ENCODE measurements at regions not wholly inside any gene's neighbourhood (a gene's known extent, or its start where the extent isn't known, plus 50 kb on each side); places are given as distances from the start of the nearest gene placed in this dataset.
"Not testable (repeated sequence)": the region's sequence is repeated elsewhere in the genome, so short reads cannot be mapped to it uniquely, and the experiment has no call there.

DNA sequence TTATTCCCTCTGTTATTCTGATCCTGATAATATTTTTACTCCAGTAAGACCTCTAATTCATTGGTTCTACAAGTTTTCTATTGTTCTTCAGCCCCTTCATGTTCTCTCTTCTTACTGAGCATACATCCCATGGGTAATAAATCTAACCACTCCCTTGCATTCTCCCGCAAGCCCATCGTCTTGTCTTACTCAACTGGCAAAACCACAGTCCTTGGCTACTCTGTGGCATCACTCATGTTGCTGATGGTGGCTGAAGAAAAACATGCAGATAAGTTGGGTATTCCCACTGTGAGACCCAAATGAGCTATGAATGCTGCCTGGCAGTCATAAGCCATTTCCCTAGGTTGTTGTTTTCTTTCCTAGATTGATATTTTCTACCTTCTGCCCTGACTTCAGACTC is 402.2 kb upstream of the AADAT start:
- H3K4me3 ChIP-seq (ENCODE audit: low read depth, low read length): no peak overlapping the region
- TF ChIP-seq, protein P1, sequence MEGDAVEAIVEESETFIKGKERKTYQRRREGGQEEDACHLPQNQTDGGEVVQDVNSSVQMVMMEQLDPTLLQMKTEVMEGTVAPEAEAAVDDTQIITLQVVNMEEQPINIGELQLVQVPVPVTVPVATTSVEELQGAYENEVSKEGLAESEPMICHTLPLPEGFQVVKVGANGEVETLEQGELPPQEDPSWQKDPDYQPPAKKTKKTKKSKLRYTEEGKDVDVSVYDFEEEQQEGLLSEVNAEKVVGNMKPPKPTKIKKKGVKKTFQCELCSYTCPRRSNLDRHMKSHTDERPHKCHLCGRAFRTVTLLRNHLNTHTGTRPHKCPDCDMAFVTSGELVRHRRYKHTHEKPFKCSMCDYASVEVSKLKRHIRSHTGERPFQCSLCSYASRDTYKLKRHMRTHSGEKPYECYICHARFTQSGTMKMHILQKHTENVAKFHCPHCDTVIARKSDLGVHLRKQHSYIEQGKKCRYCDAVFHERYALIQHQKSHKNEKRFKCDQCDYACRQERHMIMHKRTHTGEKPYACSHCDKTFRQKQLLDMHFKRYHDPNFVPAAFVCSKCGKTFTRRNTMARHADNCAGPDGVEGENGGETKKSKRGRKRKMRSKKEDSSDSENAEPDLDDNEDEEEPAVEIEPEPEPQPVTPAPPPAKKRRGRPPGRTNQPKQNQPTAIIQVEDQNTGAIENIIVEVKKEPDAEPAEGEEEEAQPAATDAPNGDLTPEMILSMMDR (IDR thresholded peaks at IDR 0.05; ENCODE audit: low read depth, low read length): no peak
- DNase-seq (ENCODE audit: low read depth, low spot score): no peak
- in situ Hi-C loops (cut with HindIII; ENCODE audit: low sequenced_read_pairs): no loop called here

DNA sequence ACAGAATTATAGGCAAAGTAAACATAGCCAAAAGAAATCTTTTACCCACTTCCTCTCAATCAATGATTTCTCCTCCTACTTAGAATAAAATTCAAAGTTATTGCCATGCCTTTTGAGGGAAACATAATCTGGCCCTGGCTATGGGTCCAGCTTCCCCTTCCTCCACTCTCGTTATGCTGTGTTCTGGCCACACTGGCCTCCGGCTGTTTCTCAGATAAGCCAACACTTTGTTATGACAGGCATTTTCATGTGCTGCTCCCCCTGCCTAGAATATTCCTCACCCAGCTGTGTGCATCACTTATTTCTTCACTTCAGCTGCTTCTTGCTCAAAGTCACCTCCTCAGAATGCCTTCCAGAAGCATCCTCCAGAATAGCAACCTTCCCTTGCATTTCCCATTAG is 386.6 kb upstream of the AADAT start:
- no peak for DNase-seq (ENCODE audit: low read depth, low spot score)
- in situ Hi-C loops (cut with HindIII; ENCODE audit: low sequenced_read_pairs): no loop called here
- H3K4me3 ChIP-seq (ENCODE audit: low read depth, low read length): no peak overlapping the region
- TF ChIP-seq, protein P1 (IDR thresholded peaks at IDR 0.05; ENCODE audit: low read depth, low read length): no peak

DNA sequence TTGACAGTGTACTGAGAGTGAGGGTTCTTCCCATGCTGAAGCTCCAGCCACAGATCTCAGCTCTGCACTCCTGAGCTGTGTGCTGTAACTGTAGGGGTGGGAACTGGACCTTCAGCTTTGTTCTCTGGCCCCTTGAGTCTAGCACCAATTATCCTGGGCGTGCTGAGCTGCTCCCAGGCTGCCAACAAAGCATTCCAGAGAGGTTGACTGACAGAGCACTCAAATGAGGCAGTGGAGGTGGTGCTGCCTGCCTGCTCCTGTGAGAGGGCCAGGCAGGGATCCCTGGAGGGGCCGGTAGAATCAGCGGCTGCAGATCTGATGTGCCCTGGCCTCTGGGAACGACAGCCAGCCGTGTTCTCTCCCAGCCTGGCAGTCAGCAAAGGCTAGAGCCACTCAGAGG is 375.7 kb upstream of the AADAT start:
- TF ChIP-seq, protein P1 (IDR thresholded peaks at IDR 0.05; ENCODE audit: low read depth, low read length): no peak
- DNase-seq (ENCODE audit: low read depth, low spot score): no peak
- H3K4me3 ChIP-seq (ENCODE audit: low read depth, low read length): no peak overlapping the region
- in situ Hi-C loops (cut with HindIII; ENCODE audit: low sequenced_read_pairs): no loop called here

DNA sequence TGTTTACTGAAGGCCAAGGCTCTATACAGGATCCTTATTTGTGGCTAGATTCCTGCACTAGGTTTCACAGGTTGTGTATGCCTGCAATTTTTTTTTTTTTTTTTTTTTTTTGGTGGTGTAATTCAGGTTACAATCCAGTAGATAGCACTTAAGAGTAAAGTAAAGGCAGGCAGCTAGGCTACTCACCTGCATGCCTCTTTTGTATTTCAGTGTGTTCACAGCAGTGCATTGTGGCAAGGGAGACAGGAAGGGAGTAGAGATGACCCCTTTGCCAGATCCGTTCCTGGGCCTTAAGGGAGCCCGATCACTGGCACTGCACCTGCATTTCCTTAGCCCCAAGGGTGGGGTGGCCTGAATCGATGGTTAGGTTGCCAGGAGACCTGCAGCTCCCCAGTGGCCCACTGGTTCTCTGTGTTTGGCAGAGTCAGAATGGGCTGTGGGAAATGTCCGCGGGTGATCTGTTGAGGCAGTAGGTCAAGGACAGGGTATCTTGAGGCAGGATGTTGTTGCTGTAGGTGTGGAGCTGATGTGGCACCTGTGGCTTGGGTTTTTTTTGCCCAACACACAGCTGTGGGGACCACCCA is 374.9 kb upstream of the AADAT start:
- DNase-seq (ENCODE audit: low read depth, low spot score): no peak
- in situ Hi-C loops (cut with HindIII; ENCODE audit: low sequenced_read_pairs): no loop called here
- no peak overlapping the region for H3K4me3 ChIP-seq (ENCODE audit: low read depth, low read length)
- TF ChIP-seq, protein P1 (IDR thresholded peaks at IDR 0.05; ENCODE audit: low read depth, low read length): no peak

DNA sequence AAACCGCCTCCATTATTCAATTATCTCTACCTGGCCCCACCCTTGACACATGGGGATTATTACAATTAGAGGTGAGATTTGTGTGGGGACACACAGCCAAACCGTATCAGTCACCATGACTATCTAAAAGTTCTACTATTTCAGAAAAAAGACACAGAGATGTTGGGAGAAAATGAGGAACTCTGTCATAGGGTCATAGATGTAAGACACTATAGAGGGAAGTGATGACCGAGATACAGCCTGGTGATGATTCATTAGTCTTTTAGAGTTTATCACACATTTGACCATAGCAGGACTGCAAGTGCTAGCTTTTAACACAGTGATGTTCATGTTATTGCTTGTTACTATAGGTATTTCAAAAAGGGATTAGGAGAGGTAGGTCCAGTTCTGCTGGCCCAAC is 357.0 kb upstream of the AADAT start:
- DNase-seq (ENCODE audit: low read depth, low spot score): no peak
- TF ChIP-seq, protein P1 (IDR thresholded peaks at IDR 0.05; ENCODE audit: low read depth, low read length): no peak
- in situ Hi-C loops (cut with HindIII; ENCODE audit: low sequenced_read_pairs): no loop called here

DNA sequence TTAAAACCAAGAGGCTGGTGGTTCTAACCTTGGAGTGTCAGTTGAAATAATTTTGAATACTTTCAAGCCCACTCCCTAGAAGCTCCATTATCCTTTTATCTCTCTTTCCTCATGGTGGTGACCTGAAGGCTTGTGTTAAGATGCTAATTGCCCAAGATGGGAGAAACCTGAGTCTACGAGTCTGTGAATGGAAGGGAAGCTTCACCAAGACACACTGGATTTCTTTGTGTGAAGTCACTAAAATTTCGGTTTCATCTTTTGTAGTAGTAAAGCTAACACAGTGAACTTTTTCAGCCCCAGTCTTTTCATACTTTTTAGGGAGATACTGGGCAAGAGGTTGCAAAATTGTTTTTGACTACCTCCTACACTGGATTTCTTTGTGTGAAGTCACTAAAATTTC is 351.4 kb upstream of the AADAT start:
- in situ Hi-C loops (cut with HindIII; ENCODE audit: low sequenced_read_pairs); DNase-seq (ENCODE audit: low read depth, low spot score); H3K4me3 ChIP-seq (ENCODE audit: low read depth, low read length): not testable (repeated sequence)

More for the DNA sequence above, 357.0 kb upstream of the AADAT start:
- no peak overlapping the region for H3K4me3 ChIP-seq (ENCODE audit: low read depth, low read length)

DNA sequence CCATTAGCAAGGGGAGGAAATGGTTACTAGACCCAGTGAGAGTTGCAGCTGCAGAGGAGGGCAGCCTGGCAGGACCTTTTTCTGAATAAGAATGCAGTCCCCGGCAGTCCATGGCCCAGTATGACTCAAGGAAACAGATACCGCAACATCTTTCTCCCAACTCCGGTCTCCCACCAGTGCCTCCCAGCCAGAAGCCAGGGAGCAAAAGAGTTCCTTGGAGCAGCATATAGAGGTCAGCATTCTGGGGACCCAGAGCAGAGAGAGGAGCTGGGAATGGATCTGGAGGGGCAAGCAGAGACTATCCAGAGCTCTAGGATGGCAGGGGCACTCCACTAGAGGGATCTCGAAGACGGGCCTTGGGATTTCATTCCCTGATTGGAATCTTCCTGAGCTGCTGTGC is 339.2 kb upstream of the AADAT start:
- TF ChIP-seq, protein P1 (IDR thresholded peaks at IDR 0.05; ENCODE audit: low read depth, low read length): no peak
- H3K4me3 ChIP-seq (ENCODE audit: low read depth, low read length): no peak overlapping the region
- no peak for DNase-seq (ENCODE audit: low read depth, low spot score)
- in situ Hi-C loops (cut with HindIII; ENCODE audit: low sequenced_read_pairs): no loop called here

All from astrocyte of the spinal cord (primary cell).